CD4-positive, alpha-beta T cell treated with Interferon alpha-2 for 1 hour (primary cell): ENCODE measurements at regions not wholly inside any gene's neighbourhood (a gene's known extent, or its start where the extent isn't known, plus 50 kb on each side); places are given as distances from the start of the nearest gene placed in this dataset.

ENCODE experiments used
- DNase-seq, 2 donors: peaks; one replicate each; pipeline ENCODE4 v3.0.0-alpha.2; 2020 to 2022

DNA sequence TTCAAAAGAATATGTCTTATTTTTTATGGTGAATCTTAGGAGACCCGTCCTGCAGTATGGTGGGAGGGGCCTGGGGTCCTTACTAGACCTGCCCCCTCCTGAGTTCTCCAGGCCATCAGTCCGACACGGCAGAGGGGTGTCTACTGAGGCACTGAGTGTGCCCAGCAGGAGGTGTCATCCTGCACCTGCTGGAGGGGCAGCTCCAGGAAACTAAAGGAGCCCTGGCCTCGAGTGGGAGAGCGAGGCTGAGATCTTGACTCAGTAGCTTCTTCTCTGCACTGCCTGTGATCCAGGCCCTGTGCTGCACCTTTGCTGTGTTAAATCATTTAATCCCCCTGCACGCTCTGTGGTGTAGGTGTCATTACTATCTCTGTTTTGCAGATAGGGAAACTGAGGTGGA lies 587.7 kb downstream of the PTPRU start:
- DNase-seq, result no peak

DNA sequence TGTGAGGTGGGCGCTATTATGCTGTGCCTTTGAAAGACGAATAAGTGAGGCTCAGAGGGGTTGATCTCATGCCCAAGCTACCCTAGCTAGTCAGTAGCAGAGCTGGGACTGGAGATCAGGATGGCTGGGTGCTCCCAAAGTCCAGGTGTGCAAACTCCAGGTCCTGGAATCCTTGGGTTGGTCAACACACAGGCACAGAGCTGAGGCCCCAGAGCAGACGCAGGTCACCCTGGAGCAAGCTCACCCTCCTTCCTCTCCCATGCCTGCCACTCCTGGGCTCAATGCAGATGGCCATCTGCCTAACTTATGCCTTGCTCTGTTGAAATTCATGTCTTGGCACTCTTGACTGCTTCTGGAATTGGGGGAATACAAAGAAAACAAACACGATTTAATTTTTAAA lies 587.2 kb downstream of the PTPRU start:
- no peak for DNase-seq

DNA sequence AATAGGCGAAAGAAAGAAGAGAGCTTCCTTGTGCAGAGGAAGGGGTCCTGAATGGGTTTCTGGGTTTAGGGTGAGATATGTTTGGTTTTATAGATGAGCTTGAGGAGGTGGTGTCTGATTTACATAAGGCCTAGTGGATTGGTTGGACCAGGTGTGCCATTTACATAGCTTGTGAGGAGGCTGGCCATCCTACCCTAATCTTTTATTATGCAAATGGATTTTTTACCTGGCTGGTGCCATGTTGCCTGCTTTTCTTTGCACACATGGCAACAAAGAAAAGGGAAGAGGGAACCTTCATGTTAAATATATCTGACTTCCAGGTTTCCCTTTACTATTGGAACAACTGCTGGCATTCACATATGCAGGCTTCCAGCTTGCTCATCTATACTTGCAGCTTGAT lies 585.3 kb downstream of the PTPRU start:
- DNase-seq, result no peak

DNA sequence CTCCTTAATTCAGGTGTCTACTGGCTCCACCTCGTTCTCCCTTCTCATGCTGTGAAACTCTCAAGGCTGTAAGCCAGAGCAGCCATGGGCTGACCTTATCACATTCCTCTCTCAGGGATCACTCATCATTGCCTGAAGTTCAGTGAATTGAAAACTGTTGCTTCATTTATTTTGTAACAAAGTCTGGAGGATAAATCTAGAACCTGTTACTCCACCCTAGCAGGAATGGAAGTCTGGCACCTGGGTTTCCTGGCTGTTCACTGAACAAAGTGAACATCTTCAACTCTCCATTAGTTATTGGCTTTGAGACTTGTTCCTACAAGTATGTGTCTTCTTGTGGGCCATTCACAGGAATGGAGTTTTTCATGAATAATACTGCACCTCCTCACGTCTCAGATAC lies 584.1 kb downstream of the PTPRU start:
- no peak for DNase-seq

DNA sequence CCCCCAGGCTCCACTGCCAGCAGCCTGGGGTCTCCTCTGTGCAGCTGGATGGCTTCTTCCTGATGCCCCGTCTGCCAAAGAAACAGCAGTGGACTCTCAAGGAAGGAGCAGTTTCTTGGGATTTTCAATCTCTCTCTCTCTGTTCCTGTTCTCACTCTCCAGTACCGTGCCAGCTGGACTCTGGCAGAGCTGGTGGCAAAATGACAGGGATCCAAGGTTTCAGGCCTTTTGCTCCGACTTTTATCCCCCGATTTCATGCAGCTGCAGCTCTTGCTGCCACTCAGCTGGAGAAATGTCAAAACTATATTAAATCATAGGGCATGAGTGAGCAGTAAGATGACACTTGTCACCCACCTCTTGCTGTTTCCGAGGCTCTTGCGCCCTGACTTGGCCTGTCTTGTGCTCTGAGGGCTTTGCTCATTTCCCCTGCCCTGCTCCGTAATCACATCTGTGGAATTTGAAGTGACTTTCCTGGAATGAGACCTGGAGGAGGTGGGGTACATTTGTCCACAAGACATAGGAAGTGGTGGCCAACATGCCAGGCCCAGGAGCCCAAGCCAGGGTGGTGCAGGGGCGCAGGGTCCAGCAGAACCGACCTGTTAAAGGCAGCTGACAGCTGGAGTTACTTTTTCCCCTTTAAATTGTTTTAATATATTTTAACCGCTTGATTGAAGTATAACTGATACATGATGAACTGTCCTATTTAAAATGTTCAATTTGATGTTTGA lies 576.2 kb downstream of the PTPRU start:
- DNase-seq, result no peak

DNA sequence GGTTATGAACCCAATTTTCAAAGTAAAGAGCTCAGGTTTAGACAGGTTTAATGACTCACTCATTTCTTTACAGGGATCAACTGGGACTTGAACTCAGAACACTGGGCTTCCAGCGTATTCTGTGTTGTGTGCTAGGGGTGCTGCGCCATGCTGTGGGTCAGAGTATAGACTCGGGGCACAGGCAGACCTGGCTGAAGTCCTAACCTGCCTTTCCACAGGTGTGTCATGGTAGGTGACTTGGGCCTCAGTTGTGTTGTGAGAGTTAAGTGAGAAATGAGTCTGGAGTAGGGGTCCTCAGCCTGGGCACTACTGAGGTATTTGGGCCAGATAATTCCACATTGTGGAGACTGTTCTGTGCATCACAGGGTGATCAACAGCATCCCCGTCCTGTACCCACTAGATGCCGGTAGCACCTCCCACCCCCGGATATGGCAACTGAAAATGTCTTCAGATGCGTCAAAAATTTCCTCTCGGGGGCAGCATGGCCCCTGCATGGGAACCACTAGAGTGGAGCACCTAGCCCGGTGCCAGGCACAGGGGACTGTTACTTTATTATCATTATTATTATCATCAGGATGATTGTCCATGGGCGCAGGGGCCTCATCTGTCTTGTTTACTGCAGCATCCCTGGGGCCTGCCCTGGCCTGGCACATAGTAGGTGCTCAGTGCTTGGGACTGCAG lies 575.5 kb downstream of the PTPRU start:
- DNase-seq, result no peak

DNA sequence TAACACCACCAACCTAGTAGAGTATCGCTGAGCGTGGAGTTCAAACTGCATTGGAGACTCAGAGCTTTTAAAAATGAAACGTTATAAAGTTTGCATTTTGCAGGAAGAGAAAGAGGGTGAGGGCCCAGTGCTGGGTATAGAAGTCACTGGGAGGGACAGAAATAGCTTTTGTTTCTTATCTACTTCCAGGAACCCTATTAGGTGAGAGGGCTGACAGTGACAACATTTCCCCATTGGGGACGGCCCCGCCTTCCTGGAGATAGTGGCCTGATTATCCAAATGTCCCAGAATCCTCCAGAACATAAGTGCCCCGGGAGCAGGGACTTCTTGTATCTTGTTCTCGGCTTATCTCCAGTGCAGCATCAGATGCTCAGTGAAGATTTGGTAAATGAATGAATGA lies 574.9 kb downstream of the PTPRU start:
- DNase-seq, result no peak

DNA sequence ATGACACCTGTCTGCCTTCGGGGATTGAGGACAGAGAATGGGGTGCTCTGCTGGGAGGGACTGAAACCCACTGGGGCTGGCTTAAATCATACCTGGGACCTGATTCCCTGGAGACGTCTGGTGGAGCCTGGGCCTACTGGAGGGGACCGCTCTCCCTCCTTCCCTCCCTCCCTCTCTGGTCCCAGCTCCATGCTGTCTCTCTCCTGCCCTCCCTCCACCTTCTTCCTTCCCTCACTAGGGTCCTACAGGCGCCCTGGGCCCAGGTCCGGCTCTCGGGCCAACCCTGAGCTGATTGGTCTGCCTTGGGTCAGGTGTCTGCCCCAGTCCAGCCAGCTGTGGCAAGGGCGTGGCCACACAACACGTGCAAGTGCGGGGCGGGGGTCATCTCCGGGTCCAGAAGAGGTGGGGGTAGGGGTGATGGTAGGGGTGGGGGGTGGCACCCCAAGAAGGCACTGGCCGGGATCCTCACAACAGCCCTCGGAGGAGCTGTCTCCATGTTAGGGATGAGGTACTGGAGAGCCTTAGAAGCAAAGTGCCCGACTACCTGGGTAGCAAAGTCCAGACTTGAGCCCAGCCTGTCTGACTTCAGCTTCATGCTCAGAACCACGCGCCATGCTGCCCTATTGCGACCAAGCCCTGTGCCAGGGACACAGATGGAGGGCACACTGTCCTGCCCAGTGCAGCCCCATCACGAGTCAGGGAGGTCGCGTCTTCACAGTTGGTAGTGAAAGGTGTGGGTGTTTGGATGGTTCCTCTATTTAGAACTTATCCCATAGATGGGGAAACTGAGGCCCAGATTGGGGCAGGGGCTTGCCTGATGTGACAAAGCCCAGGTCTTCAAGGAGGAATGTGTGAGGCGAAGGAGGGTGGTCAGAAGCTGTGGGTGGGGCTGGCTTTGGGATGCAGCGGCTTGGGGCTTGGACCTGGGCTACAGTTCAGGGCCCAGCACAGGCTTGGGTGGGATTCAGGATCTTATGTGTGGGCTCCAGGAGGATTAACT lies 574.1 kb downstream of the PTPRU start:
- DNase-seq, result no peak

DNA sequence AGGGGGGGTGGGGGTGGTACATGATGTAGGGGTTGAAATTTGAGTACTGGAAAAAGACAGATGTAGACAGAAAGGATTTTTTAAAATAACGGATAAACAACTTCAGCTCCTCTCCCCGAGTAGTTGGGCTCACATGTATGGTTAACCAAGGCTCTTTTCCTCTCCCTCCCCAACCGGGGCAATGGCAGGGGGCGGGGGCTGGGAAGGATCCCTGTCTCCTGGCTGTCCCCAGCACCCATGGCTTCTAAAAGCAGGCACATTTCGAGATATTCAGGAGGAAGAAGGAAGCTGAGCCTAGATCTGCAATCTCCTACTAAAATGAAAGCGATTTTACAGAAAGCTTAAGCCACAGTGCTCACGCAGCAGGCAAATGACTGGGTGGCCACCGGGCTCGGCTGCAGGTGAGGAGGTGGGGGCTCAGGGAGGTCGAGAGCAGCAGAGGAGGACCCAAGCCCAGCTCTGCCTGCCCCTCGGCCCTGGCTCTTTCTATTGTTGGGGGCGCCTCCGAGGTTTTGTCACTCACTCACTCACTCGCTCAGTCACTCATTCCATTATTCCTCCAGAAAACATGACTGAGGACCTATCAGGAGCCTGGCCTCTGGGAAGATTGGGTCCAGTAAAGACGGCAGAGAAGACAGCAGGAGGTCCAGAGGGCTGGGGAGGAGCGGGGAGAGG lies 573.3 kb downstream of the PTPRU start:
- no peak for DNase-seq

DNA sequence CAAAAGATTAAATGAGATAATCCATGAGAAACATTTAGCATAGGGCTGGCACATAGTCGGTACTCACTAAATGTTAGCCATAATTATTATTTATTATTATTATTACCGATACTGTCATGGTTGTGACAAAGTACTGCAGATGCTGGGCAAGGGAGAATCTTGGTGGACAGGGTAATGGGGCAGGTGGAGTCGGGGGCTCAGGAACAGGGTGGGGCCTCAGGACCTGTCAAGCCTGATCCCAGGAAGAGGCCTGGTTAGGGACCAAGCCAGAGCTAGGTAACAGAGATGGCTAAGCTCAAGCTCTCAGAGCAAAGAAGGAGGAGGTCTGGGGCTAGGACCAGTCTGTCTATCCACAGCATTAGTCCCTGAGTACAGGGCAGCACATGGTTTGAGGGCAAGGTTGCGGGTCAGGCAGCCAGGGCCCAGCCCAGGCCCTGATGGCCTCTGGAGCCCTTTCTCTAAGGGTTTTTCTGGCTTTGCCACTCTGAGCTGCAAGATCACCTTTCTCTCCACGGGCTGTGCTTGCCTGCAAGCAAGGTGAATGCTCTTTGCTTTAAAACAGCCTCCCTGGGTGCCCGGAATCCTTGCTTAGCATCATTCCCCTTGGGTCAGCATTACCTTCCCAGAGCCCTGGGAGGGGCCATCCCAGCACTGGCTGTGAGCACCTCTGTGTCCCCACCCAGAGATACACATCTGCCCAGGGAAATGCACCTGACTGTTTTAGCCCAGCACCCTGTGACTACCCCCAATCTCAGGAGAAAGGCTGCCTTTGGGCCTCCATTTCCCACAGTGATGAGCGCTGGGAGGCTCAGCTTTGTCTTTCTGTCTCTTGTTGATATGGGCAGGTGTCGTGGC lies 572.0 kb downstream of the PTPRU start:
- no peak for DNase-seq

DNA sequence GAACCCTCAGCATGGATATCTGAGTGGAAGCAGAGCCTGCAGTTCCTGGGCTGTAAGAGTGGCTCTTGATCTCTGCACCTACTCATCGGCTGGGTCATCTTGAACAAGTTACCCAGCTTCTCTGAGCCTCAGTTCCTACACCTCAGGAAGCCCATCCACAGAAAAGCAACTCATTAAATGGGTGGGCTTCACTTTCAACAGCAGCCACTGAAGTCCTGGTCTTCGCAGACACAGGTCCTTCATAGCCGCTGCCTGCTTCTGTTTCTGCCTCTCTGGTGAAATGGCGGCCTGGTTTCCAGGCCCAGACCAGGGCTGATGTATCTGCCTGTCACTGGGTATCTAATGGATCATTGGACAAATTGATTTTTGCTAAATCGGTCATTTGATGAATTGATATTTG lies 571.4 kb downstream of the PTPRU start:
- no peak for DNase-seq

DNA sequence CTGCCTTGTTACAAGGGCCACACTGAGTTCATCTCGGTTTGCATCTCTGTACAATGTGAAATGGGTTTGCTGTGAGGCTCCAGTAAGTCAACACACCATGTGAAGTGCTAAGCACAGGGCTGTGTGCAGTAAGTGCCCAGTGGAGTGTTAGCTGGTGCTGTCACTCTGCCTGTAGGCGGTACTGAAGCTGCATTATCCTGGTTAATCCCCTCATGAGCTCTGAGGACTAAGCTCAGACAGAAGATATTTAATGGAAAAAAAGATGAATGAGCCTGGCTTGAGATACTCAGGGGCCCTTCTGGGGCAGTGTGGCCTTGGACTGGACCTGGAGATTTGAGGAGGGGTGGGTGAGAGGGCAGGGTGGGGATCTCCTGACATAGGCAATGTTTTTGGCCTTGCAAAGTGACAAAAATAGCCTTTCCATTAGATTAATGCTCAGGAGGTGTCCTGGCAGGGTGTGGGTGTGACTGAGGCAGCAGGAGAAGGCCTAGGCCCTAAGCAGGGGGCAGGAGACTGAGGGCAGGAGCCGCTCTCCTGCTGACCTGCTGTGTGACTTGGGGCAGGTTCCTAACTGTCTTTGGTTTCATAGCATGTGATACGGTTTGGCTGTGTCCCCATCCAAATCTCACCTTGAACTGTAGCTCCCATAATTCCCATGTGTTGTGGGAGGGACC lies 570.5 kb downstream of the PTPRU start:
- DNase-seq, result no peak

DNA sequence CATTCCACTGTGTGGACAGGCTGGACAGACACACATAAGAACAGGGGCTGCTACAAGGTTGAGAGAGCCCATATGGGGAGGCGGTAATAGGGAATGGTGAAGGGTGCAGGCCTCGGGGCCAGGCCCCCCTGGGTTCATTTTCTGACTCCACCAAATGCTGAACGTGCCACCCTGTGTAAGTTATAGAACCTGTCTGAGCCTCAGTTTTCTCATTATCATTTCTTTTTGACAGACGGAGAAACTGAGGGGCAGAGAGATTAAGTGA lies 569.5 kb downstream of the PTPRU start:
- no peak for DNase-seq

DNA sequence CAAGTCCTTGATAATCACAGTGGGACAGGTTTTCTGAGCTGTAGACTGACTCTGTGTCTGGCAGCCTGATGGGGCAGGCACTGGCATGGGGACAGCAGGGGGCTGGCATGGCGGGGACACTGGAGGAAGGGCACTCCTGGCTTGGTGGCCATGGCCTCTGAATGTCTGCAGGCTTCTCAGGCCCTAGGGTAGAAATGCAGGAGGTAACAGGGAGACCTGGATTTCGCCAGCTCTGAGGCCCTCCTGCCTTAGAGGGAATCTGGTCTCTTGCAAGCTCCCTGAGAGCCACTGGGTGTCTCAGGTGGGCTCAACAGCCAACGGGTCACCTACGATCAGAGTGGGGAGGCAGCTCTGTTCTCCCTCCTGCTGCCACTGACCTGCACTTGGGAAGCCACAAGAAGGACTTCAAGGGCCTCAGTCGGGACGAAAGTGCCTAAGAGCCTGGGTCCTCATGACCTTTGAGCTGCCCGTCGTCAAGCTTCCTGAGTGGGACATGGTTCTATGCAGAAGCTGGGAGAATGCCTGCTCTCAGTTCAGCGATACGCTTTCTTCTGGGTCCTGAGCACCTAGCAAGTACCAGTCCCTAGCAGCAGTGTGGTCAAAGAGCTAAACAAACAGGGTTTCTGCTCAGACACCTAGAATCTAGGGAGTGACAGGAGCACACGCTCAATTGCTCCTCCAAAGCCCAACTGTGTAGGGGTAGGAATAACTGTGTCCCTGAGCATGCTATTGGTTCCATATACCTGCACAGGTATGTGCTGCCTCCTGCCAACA lies 569.0 kb downstream of the PTPRU start:
- DNase-seq, result no peak

DNA sequence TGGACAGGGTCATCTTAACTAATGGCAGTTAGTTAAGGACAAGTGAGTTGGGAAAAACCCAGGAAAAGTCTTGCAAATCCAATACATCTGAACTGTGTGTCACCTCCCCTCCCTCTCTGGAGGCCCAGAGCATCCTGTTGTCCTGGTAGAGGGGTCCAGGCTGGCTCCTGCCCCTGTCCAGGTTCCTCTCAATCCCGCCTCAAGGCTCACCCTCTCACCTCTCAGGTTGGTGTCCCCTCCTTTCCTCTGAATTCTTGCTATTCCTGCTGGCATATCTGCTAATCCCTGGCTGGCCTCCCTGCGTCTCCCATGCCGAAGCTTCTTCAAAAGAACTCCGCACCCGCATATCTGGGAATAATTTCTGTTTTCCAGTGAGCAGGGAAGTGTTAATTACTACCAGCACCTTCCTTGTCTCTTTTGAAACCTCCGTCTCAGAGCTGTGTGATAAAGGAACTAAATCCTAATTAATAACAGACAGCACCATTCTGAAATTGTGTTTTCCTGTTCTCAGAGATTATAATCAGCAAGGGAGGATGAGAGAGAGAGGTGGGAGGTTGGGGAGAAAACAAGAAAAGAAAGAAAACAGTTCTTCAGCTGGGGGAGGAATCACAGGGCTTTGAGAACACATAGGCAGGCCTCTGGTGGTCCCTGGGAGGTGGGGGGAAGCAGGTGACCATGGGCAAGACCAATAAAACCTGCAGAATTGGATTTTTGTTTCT lies 568.0 kb downstream of the PTPRU start:
- no peak for DNase-seq

DNA sequence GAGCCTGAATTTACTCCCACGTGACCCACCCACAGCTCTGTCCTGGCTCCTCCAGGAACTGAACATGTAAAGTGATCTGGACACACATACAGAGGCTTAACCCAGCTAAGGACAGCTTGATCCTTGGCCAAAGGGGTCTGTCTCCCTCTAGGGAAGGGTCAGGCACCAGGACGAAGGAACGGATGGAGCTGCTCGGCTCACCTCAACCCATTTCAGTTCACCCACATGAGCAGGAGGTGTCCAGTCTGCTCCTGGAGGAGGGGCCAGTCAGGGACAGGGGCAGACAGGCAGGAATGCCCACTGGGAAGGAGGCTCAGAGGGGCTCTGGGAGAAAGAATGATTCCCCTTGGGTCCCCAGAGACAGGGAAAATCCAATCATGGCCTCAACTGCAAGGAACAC lies 567.2 kb downstream of the PTPRU start:
- DNase-seq, result no peak

DNA sequence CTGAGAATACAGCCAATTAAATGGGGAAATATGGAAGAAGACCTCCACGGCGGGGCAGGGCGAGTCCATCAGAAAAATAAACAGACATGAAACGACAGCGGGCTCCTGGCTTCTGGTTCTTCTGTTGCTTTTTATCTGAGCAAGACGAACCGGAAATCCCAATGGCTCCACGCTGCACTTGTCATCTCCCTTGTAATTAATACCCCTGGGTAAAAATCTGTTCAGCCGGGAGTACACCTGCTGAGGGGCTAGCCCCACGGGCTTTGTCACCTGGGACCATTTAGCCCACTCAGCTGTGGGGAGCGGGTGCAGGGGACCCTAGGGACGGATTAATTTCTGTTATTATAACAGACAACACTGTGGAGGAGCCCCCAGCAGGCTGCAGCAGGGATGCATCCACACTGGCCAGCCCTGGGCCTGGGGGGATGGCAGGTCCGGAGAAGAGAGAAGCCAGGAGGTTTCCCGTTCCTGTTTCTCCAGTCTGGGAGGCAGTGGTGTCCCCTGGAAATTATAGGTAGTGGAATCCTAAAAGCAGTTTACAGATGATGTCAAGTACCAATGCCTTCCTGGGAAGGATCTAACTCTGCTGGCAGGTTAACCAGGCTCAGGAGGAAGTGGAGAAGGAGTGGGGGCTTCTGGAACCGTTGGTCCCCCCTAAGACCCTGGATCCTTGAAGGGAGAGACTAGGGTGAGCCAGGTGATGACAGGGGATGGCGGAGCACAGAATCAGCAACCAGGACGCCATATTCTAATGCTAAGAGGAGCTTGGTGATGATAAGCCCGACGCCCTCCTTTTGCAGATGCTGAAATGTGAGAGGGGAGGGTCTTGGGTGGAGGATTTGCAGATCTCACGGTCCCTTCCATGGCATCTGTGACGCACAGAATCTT lies 566.1 kb downstream of the PTPRU start:
- DNase-seq, result no peak

DNA sequence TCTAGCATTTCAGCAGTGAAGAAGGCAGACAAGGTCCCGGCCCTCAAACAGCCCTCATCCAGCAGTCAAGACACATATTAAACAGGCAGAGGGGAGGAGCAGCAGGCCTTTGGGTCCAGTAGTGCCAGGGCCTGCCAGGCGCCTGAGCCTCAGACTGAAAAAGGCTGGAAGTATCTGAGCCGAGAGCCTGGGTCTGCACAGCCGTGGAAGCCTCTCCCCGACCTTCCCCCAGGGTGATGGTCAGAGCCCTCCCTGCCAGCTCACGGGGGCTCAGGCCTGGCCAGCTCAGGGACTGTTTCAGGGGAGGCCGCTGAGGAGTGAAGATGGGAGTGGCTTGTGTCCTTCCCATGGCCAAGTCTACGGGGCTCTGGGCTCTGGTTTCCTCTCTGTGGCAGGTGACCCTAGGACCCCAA lies 565.2 kb downstream of the PTPRU start:
- DNase-seq, result no peak

DNA sequence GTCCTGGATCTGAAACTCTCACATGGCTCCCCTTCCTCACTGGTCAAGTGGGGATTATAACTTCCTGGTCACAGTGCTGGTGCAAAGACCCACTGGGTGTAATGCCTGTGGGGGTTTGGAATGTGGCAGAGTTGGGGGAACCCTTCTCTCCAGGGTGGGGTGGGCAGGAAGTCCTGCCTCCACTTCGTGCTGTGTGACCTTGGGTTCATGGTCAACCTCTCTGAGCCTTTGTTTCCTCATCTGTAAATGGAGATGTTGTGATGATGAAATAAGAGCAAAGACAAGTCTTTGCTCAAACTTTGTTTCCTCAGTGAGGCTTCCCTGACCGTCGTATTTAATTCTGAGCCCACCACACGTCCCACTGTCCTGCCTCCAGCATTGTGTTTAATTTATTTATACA lies 564.7 kb downstream of the PTPRU start:
- DNase-seq, result no peak
